MM.1S (cell line): ENCODE measurements at regions not wholly inside any gene's neighbourhood (a gene's known extent, or its start where the extent isn't known, plus 50 kb on each side); places are given as distances from the start of the nearest gene placed in this dataset.

Experiments
- DNase-seq: peaks from one replicate; pipeline ENCODE4 v3.0.0-alpha.2; 2015
- H2AFZ ChIP-seq: fragments of 300-600 bp; sonication (generic); 2 replicates; pipeline ENCODE4 v1.6.0; 2016; ENCODE audit warnings: antibody characterized with exemption, low read length
- H3F3A ChIP-seq: fragments of 300-600 bp; sonication (generic); 2 replicates; pipeline ENCODE4 v1.6.1; 2016; ENCODE audit warnings: mild to moderate bottlenecking, antibody characterized with exemption, low read length, moderate library complexity, mixed read lengths; ENCODE audit not compliant: insufficient read depth
- H3K27ac ChIP-seq: fragments of 300-600 bp; sonication (generic); 2 replicates; pipeline ENCODE4 v1.5.1; 2016; ENCODE audit warnings: mild to moderate bottlenecking, low read length
- H3K27me3 ChIP-seq: fragments of 300-600 bp; sonication (generic); replicated peaks from 2 replicates; pipeline ENCODE4 v1.6.0; 2016; ENCODE audit warnings: low read length; ENCODE audit not compliant: insufficient read depth
- H3K36me3 ChIP-seq: fragments of 300-600 bp; sonication (generic); replicated peaks from 2 replicates; pipeline ENCODE4 v1.6.1; 2016; ENCODE audit warnings: mild to moderate bottlenecking, low read length, mixed read lengths; ENCODE audit not compliant: insufficient read depth
- H3K4me1 ChIP-seq: fragments of 300-600 bp; sonication (generic); 2 replicates; pipeline ENCODE4 v1.6.1; 2016; ENCODE audit warnings: low read length, mixed read lengths
- H3K4me2 ChIP-seq: fragments of 300-600 bp; sonication (generic); 2 replicates; pipeline ENCODE4 v1.6.0; 2016; ENCODE audit warnings: low read depth, low read length
- H3K4me3 ChIP-seq: fragments of 300-600 bp; sonication (generic); 2 replicates; pipeline ENCODE4 v1.5.1; 2016; ENCODE audit warnings: low read length, mixed read lengths
- H3K79me2 ChIP-seq: fragments of 300-600 bp; sonication (generic); 2 replicates; pipeline ENCODE4 v1.6.1; 2016; ENCODE audit warnings: mixed run types, low read length, mixed read lengths
- H3K9ac ChIP-seq: fragments of 300-600 bp; sonication (generic); 2 replicates; pipeline ENCODE4 v1.6.1; 2016; ENCODE audit warnings: low read length, mixed read lengths
- H3K9me2 ChIP-seq: fragments of 300-600 bp; sonication (generic); replicated peaks from 2 replicates; pipeline ENCODE4 v1.6.1; 2016; ENCODE audit warnings: mild to moderate bottlenecking, low read length, mixed read lengths; ENCODE audit not compliant: insufficient read depth
- H3K9me3 ChIP-seq: fragments of 300-600 bp; sonication (generic); replicated peaks from 2 replicates; pipeline ENCODE4 v1.6.1; 2016; ENCODE audit warnings: mild to moderate bottlenecking, low read length, mixed read lengths; ENCODE audit not compliant: insufficient read depth
- H4K20me1 ChIP-seq: fragments of 300-600 bp; sonication (generic); 2 replicates; pipeline ENCODE4 v1.6.1; 2016; ENCODE audit warnings: mild to moderate bottlenecking, low read length, moderate library complexity, mixed read lengths; ENCODE audit not compliant: insufficient read depth
- CTCF ChIP-seq: fragments of 300-600 bp; sonication (generic); IDR thresholded peaks from 2 replicates; pipeline ENCODE4 v1.5.1; 2016; ENCODE audit warnings: antibody characterized with exemption, low read length, mixed read lengths
- EZH2 ChIP-seq: fragments of 300-600 bp; sonication (generic); optimal IDR thresholded peaks from 2 replicates; pipeline ENCODE3; 2017; ENCODE audit warnings: low read depth, mild to moderate bottlenecking, antibody characterized with exemption, low read length, mixed read lengths
- EZH2phosphoT487 ChIP-seq: fragments of 300-600 bp; sonication (generic); IDR thresholded peaks from 2 replicates; pipeline ENCODE4 v1.6.1; 2018; ENCODE audit warnings: antibody characterized with exemption, low read length

GRCh38 chr4:11328401-11328800 is 100.3 kb downstream of the HS3ST1 start:
- no peak overlapping the region for H2AFZ ChIP-seq
- no peaks in the 10 kb centered on the region for H3K9me3 ChIP-seq
- H3K36me3 ChIP-seq = no peaks in the 10 kb centered on the region
- no peaks in the 10 kb centered on the region for H3K4me1 ChIP-seq
- H3K4me2 ChIP-seq = no peak overlapping the region
- no peak overlapping the region for H3K4me3 ChIP-seq
- H4K20me1 ChIP-seq = no peaks in the 10 kb centered on the region
- no peak for DNase-seq
- no peak overlapping the region for H3K9ac ChIP-seq
- H3K27ac ChIP-seq = no peak overlapping the region
- H3K27me3 ChIP-seq = no peaks in the 10 kb centered on the region
- no peaks in the 10 kb centered on the region for H3K79me2 ChIP-seq
- H3F3A ChIP-seq = no peaks in the 10 kb centered on the region
- H3K9me2 ChIP-seq = 0 out of 2 replicates have a peak, but pooled peaks cover 3% of the 10 kb centered on the region
- no peak for TF ChIP-seq CTCF
- TF ChIP-seq EZH2phosphoT487 = no peak
- no peak for TF ChIP-seq EZH2

GRCh38 chr4:11326021-11326420 is 102.7 kb downstream of the HS3ST1 start:
- no peak for DNase-seq
- Histone ChIP-seq H3K79me2 (no peaks in the 10 kb centered on the region), H3K9me3 (no peaks in the 10 kb centered on the region)

GRCh38 chr4:11323771-11324170 is 104.9 kb downstream of the HS3ST1 start:
- H3K9ac ChIP-seq = no peak overlapping the region
- H3K36me3 ChIP-seq = no peaks in the 10 kb centered on the region

More at GRCh38 chr4:11326021-11326420, 102.7 kb downstream of the HS3ST1 start:
- H3F3A ChIP-seq = no peaks in the 10 kb centered on the region
- H3K27me3 ChIP-seq = no peaks in the 10 kb centered on the region
- no peaks in the 10 kb centered on the region for H3K4me1 ChIP-seq
- no peak overlapping the region for H3K27ac ChIP-seq
- H2AFZ ChIP-seq = no peak overlapping the region
- H3K36me3 ChIP-seq = no peaks in the 10 kb centered on the region
- no peaks in the 10 kb centered on the region for H4K20me1 ChIP-seq
- TF ChIP-seq EZH2phosphoT487 (no peak), EZH2 (no peak), CTCF (no peak)
- H3K9me2 ChIP-seq = 0 out of 2 replicates have a peak, but pooled peaks cover 3% of the 10 kb centered on the region
- H3K4me3 ChIP-seq = no peak overlapping the region
- H3K9ac ChIP-seq = no peak overlapping the region
- H3K4me2 ChIP-seq = no peak overlapping the region

GRCh38 chr4:11313157-11313943 is 115.3 kb downstream of the HS3ST1 start:
- TF ChIP-seq EZH2phosphoT487 (no peak), CTCF (no peak), EZH2 (no peak)
- Histone ChIP-seq H3F3A (no peaks in the 10 kb centered on the region), H3K4me1 (no peaks in the 10 kb centered on the region), H3K9me2 (no peaks in the 10 kb centered on the region), H2AFZ (no peak overlapping the region), H3K36me3 (no peaks in the 10 kb centered on the region), H3K27ac (no peak overlapping the region), H4K20me1 (no peaks in the 10 kb centered on the region), H3K9me3 (no peaks in the 10 kb centered on the region), H3K27me3 (no peaks in the 10 kb centered on the region), H3K79me2 (no peaks in the 10 kb centered on the region), H3K4me3 (no peak overlapping the region), H3K4me2 (no peak overlapping the region), H3K9ac (no peak overlapping the region)
- no peak for DNase-seq

More at GRCh38 chr4:11323771-11324170, 104.9 kb downstream of the HS3ST1 start:
- Histone ChIP-seq H3K4me3 (no peak overlapping the region), H3K27me3 (no peaks in the 10 kb centered on the region), H3K9me3 (no peaks in the 10 kb centered on the region), H3F3A (no peaks in the 10 kb centered on the region), H2AFZ (no peak overlapping the region), H3K27ac (no peak overlapping the region), H3K4me2 (no peak overlapping the region), H3K9me2 (no peaks in the 10 kb centered on the region), H3K4me1 (no peaks in the 10 kb centered on the region), H3K79me2 (no peaks in the 10 kb centered on the region), H4K20me1 (no peaks in the 10 kb centered on the region)
- TF ChIP-seq EZH2 = no peak
- DNase-seq = no peak
